HG02623 (cell line): ENCODE measurements at regions not wholly inside any gene's neighbourhood (a gene's known extent, or its start where the extent isn't known, plus 50 kb on each side); places are given as distances from the start of the nearest gene placed in this dataset.
"Not testable (repeated sequence)": the region's sequence is repeated elsewhere in the genome, so short reads cannot be mapped to it uniquely, and the experiment has no call there.

Source experiments
- ATAC-seq: cut with Tn5 transposase; IDR thresholded peaks from one replicate; pipeline ENCODE4 v1.9.1; 2021; ENCODE audit warnings: moderate library complexity; ENCODE audit not compliant: unreplicated experiment

DNA sequence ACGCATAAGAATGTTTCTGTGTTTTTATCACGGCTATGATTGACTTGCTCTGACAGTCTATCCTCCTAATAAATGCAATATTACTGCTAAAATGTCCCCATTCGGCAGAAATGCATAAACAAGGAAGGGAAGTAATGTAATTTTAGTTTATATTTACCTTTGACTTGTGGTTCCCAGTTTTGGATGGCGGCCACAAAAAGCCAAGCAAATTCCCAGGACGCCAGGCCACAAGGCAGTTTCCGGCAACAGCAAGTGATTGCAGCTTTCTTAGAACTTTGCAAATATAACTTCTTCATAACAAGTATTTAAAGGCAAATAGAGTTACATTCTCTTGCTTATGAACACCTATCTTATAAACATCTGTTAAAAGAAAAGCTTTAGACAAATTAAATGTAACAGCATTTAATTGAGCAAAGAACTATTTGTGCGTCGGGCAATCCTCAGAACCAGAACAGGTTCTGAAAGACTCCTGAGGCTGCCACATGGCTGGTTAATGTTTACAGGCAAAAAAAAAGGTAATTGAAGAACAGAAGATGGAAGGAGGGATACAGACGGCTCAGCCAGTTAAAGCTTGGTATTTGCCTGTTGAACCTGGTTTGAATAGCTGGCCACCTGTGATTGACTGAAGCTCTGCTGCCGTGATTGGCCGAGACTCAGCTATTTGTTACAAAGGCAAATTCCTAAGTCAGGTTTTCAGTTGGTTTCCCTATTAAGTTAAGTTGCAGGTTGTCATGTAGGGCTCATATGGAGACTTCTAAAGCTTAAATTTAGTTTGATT lies 80.8 kb downstream of the C21orf91 start:
- ATAC-seq = no peak

DNA sequence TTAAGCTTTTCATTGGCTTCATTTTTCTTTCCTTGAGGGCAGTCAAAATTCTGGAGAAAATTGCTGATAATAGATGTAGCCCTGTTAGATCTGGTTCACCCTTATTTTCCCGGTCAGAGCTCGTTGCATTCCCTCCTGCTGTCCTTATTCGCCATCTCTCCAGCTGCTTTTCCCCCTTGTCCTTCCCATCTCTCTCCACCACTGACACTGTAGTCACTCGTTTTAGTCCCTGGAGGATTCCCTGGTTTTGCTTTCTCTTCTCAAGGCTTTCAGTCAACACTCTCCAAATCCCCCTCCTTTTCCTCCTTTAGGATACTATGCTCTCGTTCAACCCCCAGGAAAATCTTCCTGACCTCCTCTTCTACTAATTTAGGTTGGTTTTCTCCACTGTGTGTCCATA lies 83.1 kb downstream of the C21orf91 start:
- no peak for ATAC-seq

DNA sequence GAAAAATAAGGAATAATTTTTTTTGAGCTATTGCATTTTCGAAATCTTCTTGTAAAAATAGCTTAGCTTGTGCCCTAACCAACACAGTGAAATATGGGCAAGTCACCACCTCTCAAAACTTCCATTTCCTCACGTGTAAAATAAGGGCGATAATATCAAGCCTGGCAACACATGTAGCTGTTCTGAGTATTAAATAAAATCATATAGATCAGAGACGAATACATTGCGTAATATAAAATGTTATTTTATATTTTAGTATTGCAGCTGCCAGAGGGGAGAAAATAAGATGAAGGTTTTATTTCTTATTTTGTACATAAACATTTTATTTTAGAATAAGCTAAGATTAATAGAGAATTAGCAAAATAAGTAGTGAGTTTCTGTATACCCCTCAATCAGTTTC lies 85.9 kb downstream of the C21orf91 start:
- ATAC-seq = no peak

DNA sequence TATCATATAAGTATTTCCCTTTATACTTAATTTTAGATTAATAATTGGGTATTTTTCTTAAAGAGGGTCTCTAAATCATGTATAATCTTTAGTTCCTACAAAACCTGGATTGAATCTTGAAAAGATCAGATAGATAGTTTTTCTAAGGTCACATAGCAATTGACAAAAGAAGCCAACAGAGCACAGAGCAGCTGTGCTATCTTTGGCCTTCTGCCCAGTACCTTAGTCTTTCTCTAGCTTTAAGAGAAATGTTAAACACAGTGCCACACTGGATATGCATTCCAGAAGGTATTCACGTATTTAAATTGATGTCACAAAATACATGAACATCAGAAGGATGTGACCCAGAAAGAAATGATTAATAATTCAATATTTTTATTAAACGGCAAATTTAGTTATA lies 86.8 kb downstream of the C21orf91 start:
- ATAC-seq = no peak

DNA sequence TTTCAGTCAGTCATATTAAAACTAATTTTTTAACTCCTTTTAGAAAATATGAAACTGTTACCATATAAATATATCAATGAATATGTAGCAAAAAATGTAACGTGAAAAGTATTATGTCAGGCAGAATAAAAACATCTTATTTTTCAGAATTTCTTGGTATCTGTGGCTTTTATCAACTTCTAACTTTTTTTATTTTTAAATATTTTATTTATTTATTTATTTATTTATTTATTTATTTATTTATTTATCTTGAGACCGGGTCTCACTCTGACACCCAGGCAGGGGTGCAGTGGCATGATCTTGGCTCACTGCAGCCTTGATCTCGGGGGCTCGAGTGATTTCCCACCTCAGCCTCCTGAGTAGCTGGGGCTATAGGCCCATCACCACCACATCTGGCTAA lies 87.6 kb downstream of the C21orf91 start:
- ATAC-seq = no peak

DNA sequence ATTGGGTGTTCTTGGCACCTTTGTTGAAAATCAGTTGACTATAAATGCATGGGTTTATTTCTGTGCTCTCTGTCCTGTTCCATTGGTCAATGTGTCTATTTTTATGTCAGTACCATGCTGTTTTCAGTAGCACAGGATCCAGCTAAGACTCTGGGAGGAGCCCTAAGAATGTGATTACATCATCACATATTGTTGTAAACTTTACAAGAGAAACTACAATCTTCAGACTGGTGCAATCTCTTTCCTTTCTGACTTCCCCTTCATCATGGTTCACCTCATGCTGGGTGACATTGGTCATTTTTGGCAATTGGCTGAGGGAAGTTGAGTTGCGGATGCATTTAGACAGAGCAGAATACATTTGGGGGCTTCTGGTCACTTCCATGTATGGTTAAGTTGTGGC lies 88.4 kb downstream of the C21orf91 start:
- no peak for ATAC-seq

DNA sequence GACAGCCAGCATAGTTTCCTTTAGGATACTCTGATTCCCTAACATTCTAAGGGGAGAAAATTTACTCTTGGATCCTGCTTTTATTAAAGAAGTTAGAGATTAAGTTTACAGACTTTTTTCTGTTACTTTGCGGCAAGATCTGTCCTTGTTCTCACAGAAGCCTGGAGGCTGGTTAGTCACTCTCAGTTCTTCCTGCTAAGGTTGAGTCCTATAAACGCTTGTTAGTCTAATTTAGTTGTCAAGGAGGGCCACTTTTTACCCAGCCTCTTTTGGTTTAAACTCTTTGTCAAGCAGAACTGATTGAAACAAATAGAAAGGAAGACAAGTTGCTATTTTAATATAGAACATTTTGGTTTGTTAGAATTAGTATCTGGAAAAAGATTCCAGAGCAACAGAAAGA lies 89.7 kb downstream of the C21orf91 start:
- no peak for ATAC-seq

DNA sequence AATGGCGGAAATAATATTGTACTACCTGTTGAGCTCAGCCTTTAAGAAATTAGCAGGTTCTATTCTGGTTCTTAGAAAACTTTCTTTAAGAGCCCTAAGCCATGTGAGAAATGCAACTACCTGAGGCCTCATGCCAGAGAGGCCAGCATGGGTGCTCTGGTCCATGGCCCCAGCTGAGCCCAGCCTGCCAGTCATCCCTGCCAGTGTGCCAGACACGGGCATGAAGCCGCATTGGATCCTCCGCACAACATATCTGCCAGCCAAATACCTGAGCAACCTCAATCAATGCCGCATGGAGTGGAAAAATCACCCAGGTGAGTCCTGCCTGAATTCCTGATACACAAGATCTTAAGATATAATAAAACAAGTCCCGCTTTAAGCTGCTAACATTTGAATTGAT lies 91.8 kb downstream of the C21orf91 start:
- ATAC-seq = no peak

DNA sequence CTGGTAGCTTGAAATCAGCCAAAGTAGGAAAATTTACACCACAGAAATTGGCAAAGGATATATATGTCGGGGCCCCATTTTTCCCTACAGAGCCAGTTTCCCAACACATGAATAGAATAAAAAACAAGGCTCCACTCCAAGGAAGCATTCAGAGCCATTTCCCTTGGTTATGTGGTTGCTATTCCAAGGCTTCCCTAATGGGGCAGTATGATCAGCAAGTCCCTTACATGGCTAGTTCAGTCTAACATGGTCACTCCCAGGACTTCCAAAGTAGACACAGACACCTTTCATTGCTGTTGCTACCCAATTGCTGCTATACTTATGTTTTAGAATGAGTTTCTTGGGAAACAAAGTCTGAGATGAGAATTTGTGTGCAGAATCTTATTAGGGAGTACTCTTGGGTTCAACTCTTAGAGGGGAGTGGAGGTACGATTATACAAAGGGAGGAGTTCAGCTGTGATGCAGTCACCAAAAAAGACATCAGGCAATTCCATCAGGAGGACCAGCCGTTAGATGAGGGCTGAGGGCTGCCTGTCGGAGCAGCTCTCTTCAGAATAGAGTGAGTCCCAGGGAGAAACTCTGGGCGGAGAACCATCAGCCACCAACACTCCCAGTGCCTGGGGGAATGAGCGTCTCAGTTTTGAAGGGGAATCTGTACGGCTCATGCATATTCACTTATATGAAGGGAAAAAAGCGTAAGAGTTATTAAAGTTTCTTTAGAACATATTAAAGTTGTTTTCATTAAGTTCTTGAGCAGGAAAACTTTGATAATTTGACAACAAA lies 92.9 kb downstream of the C21orf91 start:
- no peak for ATAC-seq

DNA sequence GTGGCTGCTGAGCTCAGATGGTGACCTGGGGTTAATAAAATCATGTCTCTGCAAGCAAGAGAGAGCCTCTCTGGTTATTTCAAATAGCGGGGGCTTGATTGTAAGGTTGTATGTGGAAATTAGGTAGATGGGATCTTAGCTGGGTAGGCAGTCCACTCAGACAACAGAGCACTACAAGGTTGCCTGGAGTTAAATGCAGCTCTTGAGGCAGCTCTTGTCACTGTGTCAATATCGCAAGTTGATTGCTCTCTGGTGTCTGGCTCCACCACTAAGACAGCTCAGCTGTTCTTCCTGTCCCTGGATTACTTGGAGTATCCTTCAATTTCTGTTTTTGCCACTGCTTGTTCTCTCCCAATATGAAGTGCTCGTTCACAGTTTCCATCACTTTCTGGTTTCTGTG lies 93.8 kb downstream of the C21orf91 start:
- no peak for ATAC-seq

DNA sequence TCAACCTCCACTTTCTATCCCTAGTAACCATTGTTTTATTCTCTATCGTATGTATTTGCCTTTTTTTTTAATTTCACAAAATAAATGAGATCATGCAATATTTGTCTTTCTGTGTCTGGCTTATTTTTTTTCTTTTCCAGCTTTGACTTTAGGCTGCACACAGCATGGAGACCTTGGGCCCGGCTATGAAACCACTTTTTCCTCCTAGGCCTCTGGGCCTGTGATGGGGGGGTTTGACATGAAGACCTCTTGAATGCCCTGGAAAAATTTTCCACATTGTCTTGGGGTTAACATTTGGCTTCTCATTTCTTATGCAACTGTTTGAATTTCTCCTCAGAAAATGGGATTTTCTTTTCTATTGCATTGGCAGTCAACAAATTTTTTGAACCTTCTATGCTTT lies 100.2 kb upstream of the BTG3 start:
- no peak for ATAC-seq

DNA sequence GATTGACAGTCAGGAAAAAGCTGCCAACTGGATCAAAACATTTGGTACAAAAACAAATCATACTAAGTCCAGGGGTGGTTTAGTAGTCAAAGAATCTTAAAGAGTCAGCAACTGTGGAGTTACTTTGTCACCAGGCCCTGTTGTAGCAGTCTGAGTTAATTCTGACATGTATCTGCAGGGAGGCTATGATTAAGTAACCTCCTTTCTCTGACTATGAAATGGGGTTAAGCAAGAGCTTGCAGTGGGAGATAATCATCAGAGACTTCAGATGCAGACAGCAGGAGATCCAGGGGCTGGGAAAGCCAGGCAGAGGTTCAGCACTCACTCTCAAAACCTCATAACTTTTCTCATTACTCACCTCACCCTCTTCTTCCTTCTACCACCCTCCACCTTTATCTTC lies 99.2 kb upstream of the BTG3 start:
- ATAC-seq = no peak

DNA sequence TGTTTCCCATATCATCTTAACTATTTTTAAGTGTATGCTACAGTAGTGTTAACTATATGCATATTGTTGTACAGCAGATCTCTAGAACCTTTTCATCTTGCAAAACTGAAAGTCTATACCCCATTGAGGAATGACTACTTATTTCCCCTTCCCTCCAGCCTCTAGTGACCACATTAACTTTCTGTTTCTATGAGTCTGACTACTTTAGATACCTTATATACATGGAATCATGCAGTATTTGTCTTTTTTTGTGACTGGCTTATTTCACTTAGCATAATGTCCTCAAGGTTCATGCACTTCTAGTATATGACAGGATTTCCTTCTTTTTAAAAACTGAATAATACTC lies 96.5 kb upstream of the BTG3 start:
- peak; percentile 100 for ATAC-seq

DNA sequence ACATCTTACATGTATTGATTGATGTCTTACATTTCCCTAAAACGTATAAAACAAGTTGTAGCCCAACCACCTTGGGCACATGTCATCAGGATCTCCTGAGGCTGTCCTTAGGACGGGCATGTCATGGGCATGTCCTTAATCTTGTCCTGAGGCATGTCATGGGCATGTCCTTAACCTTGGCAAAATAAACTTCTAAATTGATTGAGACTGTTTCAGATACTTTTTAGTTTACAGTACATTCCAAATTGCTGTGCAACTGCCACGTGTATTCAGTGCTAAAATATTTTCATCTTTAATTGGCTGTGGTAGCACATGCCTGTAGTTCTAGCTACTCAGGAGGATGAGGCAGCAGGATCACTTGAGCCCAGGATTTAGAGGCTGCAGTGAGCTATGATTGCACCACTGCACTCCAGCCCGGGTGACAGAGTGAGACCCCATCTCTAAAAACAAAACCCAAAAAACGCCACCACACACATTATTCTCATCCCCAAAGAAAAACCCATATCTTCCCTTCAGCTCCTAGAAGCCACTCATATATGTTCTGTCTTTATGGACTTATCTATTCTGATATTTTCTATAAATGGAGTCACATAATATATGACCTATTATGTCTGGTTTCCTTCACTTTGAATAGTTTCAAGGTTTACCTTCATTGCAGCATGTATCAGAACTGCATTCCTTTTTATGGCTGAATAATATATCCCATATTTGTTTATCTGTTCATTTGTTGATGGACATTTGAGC lies 96.0 kb upstream of the BTG3 start:
- peak; percentile 30 for ATAC-seq

DNA sequence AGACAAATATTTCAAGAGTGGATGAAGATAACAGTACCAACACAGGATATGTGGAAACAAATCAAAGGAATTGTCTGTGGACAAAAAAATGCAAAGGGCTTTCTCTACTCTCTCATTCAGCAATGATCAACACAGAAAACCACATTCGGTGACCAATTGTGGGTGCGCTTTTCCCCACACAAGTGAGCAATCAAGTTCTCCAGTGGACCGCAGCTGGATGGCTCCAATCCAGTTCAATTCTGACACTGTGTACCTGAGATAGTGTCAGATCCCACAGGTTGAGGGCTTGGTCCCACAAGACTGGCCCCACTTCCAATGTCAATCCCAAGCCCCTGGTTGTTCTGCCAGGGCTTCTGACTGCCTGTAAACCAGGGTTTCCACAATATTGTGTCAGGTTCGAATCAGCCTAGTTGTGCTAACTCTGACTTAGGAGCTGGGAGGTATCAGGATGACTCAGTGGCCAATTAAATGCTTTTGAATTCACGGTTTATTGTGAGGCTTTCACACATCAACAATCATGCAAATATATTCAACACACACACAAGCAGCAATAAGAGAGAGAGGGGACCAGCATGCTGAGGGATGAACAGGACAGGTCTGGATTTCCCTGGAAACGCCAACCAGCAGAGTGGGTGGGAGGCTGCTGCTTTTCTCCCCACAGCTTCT lies 87.0 kb upstream of the BTG3 start:
- peak; percentile 76 for ATAC-seq

DNA sequence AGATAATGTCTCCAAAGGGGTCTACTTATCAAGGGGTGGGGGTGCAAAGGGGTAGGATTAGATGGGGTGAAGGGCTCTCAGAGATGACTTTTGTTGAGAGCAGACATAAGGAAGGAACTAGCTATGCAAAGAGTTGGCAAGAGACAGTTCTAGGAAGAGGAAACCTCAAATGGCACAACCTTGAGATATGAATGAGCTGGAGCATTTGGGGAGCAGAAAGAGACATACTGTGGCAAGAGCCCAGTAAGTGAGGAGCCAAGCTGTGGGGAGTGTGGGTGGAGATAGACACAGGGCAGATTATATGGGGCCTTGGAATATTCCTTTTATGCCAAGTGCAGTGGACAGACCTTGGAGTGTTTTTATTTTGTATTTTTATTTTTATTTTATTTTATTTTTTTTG lies 84.8 kb upstream of the BTG3 start:
- ATAC-seq = no peak

DNA sequence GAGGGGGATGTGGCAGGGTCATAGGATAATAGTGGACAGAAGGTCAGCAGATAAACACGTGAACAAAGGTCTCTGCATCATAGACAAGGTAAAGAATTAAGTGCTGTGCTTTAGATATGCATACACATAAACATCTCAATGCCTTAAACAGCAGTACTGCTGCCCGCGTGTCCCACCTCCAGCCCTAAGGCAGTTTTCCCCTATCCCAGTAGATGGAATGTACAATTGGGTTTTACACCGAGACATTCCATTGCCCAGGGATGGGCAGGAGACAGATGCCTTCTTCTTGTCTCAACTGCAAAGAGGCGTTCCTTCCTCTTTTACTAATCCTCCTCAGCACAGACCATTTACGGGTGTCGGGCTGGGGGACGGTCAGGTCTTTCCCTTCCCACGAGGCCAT lies 81.7 kb upstream of the BTG3 start:
- ATAC-seq = not testable (repeated sequence)

DNA sequence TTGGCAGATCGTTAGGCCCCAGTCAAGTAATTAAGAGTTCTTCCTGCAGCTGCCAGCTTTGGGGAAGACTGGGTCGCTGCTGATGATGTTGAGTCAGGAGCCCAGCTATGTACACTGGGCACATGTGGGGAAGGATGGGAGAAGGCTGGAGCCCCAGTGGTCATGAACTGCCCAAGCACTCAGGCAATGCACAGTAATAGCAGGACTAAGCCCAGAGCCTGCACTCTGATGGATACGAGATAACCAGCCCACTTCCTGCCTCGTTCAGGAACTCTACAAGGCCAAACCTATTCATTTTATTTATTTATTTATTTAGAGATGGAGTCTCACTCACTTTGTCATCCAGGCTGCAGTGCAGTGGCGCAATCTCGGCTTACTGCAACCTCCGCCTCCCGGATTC lies 81.1 kb upstream of the BTG3 start:
- no peak for ATAC-seq

DNA sequence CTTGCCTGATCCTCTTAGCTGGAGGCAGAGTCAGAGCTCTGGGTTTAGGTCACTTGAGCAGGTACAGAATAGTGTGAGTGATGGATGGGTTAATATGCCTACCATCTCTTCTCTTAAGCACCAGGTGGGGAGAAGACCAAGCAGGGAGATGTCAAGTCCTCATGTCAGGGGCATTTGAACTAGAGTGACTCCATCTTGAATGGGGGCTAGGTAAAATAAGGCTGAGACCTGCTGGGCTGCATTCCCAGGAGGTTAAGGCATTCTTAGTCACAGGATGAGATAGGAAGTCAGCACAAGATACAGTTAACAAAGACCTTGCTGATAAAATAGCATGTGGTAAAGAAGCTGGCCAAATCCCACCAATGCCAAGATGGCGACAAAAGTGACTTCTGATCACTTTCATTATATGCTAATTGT lies 77.4 kb upstream of the BTG3 start:
- ATAC-seq = no peak

DNA sequence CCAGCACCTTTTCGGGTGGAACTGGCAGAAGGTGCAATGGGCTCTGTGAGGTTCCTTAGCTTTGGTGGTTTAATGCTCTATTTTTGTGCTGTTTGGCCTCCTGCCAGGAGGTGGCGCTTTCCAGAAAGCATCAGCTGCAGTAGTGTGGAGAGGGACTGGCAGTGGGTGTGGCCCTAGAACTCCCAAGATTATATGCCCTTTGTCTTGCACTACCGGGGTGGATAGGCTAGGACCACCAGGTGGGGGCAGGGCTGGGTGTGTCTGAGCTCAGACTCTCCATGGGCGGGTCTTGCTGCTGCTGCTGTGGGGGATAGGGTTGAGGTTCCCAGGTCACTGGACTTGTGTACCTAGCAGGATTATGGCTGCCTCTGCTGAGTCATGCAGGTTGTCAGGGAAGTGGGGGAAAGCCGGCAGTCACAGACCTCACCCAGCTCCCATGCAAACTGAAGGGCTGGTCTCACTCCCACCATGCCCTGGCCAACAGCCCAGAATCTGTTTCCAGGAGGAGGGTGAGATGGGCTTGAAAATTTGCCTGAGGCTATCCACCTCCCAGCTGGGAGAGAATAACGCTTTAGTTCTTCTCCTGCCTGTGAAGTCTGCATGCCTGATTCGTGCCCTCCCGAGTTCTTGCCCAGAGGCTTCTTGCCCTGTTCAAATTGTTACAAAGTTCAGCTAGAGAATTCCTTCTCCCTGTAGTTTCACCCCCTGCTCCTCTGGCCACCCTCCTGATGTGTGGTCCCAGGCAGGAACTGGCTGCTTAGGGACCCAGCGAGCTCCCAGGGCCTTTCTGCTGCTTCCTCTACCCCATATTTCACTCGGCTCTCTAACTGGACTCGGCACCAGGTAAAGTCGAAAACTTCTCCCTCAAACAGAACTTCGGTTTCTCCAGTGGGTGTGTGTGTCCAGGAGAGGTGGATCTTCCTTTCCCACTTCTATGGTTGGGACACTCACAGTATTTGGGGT lies 76.5 kb upstream of the BTG3 start:
- no peak for ATAC-seq
